ENCODE measurements at regions not wholly inside any gene's neighbourhood (a gene's known extent, or its start where the extent isn't known, plus 50 kb on each side); places are given as distances from the start of the nearest gene placed in this dataset.

DNA sequence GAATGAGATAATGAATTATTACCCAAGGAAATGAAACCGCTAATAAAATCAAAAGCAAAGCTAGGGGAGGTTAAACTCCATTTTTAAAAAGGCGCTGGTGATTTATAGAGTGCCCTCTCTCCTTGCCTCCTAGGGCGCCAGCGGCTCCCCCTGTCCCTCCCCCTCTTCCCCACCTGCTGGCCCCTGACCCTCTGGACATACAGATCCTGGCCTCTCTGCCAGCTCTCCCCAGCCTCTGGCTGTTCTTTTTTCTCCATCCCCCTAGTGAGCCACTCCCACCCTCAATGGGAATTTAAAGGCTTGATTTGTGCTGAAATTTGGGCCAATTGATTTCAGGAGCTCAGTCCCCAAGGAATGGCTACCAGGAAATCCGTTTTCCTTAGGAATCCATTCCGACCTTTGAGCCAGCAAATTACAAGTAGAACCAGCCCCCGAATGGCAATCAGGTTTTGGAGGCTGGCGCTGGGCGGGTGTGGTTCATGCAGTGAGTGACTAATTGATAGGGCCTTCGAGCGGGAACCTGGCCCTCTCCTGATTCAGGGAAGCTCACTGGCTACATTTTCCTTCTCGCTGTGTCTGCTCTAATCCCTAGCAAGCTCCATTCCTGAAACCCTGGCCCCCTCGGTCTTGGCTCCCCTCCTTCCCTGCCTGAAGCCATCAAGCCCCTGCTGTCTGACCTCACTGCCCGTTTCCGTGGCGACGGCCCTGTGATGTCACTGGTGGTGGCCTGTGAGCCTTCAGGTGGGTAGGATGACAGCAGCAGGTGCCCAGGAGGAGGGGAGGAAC is 141.9 kb upstream of the SDK2 start:
- TF ChIP-seq, protein P1, sequence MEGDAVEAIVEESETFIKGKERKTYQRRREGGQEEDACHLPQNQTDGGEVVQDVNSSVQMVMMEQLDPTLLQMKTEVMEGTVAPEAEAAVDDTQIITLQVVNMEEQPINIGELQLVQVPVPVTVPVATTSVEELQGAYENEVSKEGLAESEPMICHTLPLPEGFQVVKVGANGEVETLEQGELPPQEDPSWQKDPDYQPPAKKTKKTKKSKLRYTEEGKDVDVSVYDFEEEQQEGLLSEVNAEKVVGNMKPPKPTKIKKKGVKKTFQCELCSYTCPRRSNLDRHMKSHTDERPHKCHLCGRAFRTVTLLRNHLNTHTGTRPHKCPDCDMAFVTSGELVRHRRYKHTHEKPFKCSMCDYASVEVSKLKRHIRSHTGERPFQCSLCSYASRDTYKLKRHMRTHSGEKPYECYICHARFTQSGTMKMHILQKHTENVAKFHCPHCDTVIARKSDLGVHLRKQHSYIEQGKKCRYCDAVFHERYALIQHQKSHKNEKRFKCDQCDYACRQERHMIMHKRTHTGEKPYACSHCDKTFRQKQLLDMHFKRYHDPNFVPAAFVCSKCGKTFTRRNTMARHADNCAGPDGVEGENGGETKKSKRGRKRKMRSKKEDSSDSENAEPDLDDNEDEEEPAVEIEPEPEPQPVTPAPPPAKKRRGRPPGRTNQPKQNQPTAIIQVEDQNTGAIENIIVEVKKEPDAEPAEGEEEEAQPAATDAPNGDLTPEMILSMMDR (IDR thresholded peaks at IDR 0.05; ENCODE audit: low read depth, low read length): no peak
- no peak for TF ChIP-seq POLR2A (IDR thresholded peaks at IDR 0.05; ENCODE audit: extremely low read depth, insufficient read length)
- TF ChIP-seq, protein P2, sequence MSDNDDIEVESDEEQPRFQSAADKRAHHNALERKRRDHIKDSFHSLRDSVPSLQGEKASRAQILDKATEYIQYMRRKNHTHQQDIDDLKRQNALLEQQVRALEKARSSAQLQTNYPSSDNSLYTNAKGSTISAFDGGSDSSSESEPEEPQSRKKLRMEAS (IDR thresholded peaks at IDR 0.05; ENCODE audit: low read depth, low read length): no peak
- no peak for TF ChIP-seq MYC (IDR thresholded peaks at IDR 0.05; ENCODE audit: low read depth, low read length)
